ENCODE measurements at regions not wholly inside any gene's neighbourhood (a gene's known extent, or its start where the extent isn't known, plus 50 kb on each side); places are given as distances from the start of the nearest gene placed in this dataset.
"Not testable (repeated sequence)": the region's sequence is repeated elsewhere in the genome, so short reads cannot be mapped to it uniquely, and the experiment has no call there.

DNA sequence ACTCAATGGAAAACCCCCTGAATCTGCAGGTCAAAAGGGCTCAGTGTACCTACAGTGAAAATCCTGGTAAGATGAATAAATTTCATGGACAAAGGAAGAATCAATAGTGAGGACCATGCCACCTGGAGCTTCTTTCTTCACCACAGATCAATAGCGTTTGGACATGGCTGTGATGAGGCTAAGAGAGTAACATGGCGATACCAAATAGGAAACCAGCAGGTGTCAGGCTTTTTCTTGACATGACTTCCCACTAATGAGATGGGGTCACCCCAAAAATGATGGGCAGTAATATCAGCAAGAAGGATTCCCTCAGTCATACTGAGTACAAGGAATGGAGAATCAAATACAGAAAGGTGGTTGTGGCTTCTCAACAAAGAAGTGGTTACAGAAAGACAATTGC is 208.5 kb upstream of the PLPPR1 start:
- no peak for DNase-seq

DNA sequence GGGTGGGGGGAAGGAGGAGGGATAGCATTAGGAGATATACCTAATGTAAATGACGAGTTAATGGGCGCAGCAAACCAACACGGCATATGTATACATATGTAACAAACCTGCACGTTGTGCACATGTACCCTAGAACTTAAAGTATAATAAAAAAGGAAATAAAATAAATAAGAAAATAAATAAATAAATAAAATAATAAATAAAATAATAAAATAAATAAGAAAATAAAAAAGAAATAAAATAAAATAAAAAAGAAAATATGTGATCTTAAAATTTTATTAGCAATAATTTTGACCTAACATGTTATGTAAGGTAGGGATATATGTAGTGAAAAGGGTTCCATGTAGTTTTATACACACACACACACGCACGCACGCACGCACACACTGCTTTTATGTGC is 195.5 kb upstream of the PLPPR1 start:
- DNase-seq = not testable (repeated sequence)

DNA sequence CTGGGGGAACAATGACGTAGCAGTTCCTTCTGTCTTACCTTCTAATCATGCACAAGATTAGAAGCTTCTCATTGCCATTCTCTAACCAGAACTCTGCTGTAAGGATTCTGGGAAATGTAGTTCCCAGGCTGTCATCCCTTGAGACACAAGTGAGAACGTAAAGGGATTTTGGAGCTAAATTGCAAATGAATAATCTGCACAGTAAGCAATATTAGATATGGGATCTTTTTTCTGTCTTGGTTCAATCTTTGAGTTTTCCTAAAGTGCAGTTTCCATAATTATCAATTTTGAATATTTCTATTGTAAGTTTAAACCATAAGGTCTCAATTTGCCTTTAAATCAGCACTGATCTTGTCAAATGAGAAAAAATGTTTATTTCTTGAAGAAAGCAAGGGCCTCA is 189.7 kb upstream of the PLPPR1 start:
- no peak for DNase-seq

DNA sequence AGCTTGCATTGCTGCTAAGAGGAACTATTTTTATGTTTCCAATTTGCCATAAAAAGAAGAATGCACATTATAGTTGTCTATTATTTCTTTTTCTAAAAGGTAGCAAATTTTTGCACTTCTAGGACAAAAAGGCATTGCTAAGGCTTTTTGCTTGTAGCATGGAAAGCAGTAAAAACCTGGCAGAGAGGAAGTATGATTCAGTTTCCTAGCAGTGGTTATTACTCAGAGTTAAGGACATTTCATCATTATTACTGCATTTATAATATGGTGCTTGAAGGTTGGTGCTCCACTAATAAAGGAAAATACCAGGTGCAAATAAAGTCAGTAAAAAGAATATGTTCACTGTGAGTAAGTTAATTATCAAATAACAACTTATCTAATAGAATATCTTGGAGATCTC is 179.8 kb upstream of the PLPPR1 start:
- no peak for DNase-seq

DNA sequence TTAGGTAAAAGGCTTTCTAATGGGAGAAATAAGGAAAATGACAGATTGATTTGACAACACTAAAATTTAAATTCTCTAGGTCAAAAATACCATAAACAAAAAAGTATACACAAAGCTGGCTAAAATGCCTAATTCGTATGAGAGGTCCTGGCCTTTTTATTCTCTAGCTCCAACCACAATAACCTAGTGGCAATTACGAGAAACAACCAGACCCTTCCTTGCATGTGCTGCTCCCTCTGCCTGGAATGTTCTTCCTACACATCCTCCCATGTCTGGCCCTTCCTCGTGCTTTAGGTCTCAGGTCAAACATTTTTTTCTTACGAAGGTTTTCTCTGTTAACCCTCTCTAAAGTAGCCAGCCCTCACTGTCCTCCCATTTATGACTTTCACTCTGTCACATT is 176.4 kb upstream of the PLPPR1 start:
- DNase-seq = no peak

DNA sequence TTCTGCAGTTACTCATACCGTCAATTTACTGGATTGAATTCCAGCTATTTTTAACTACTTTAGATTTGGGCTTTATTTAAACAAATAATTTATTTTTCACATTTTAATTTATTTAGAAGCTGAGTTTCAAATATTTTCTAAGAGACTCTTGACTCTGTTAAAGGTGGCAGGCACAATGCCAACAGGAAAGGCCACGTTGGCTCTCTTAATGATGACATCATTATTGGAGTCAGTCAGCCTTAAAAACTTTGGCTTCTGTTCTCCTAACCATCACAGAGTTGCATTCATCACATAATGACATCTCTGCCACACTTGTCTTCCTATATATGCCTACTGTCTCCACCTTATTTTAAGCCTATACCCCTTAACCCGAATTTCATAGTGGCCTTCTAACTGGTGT is 172.3 kb upstream of the PLPPR1 start:
- DNase-seq = no peak

DNA sequence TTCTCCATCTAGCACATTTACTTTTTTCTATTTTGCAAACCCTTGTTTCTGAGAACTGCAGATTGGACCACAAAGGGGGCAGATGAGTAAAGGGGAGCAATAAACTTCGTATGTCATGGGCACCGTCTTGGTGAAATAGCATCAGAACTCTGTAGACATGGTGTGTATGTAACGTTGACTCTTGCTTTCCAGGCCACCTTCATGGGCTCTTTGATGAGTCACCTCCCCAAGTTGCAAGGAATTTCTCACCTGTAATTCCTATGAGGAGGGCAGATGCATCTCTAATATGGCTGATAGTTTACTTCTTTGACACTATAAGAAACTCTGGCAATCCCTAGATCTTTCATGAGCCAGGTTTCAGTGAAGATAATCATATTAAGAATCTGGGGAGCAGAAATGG is 163.4 kb upstream of the PLPPR1 start:
- DNase-seq = no peak

DNA sequence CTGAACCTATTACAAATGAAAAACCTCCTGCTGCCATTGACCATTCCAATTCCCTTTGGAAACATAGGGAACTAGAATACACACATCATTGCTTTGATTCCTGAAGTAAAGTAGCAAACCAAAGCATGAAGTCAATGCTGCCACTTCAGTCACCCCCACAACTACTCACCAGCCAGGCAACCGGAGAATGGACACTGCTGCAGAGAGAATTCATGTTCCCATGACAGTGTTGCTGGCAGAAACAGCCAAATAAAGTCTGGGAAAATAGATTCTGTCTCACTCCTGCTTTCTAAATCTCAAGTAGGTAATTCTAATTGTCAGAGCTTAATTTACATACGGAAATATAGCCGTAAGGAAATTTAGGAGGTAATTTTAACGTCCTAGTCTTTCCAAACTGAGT is 162.9 kb upstream of the PLPPR1 start:
- no peak for DNase-seq

DNA sequence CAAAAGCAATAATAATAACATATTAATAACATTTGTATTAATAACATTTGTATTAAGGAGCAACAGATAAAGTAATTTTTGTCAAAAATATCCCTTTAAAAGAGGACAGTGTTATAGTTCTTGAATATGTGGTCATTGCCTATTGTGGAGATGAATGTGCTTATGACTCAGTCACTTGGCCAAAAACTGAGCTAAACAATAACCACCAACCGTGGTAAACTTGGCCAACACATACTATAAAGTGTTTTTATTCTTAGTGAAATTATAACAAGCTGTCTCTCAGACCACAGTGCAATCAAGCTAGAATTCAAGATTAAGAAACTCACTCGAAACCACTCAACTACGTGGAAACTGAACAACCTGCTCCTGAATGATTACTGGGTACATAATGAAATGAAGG is 159.2 kb upstream of the PLPPR1 start:
- DNase-seq = no peak

DNA sequence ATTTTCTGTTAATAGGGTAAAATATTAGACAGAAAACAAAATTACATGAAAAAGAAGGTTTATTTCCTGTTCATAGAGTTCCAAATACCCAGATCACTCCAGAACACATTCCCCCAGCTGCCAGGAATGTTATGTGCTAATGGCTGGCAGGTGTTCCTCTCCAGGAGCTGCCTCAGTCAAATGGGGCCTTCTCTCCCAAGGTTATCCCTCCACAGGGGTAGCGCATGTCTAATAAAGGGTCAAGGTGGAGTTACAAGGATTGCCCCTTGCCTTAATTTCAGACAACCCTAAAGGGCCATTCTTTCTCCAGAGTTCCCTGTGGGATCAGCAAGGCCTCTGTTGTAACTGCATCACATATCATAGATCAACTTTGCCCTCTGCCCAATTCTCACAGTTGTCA is 148.6 kb upstream of the PLPPR1 start:
- DNase-seq = no peak

DNA sequence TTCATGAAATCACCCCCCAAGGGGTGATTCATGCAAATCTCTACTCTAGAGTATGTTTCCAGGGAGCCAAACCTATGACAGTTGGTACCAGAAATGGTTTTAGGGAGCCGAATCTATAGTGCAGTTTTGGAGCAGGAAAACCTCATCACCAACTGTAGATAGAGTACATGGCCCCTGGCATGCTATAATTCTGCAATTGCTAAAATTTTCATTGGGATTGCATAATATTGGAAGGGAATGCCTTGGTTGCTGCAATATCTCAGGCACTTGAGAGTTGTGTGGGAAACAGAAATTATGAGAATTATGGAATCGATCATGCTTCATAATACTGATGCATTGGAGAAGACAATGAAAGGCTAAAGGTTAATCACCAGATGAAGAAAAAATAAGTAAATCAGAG is 148.2 kb upstream of the PLPPR1 start:
- DNase-seq = no peak

DNA sequence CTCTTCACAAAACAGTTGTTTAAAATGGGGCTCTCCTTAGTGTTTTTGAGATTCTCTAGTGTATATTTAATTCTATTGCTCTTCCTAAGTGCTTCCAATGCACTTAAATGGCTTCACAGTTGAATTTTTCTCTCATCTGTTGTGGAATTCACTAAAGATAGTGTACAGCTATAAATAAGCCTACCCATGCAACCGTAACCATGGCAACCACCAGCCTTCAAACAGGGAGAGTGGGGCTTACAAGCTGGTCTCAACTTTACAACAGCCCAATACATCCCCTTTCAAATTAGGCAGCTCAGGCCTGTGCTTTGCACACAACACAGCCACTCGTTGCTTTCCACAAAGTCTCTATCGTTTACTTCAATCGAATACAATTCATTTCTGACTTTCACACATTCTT is 144.0 kb upstream of the PLPPR1 start:
- peak; percentile 60 for DNase-seq

DNA sequence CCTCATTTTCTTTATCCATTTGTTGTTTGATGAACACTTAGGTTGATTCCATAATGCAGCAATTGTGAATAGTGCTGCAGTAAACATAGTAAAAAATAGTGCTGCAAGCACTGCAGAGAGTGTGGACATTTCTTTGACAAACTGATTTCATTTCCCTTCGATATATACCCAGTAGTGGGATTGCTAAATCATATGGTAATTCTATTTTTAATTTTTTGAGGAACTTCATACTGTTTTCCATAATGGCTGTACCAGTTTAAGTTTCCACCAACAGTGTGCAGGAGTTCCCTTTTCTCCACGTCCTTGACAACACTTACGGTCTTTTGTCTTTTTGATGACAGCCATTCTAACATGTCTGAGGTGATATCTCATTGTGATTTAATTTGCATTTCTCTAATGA is 138.2 kb upstream of the PLPPR1 start:
- DNase-seq = no peak

DNA sequence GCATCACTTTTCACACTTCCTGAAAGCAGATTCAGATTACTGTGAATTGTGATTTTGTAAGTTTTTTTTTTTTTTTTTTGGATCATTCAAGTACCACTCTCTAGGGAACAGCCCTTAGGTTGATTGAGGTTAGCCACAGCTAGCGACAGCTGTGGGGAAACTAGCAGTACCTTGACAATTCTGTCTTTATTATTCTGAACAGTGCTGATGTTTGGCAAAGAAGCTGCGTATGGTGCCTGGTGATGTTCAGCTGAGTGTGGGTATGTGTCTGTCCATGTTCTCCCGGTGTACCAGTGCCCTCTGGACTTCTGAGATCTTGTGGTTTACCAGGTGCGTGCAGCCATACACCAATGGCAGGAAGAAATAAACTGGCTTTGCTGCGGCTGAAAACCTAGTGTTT is 117.3 kb upstream of the PLPPR1 start:
- no peak for DNase-seq

DNA sequence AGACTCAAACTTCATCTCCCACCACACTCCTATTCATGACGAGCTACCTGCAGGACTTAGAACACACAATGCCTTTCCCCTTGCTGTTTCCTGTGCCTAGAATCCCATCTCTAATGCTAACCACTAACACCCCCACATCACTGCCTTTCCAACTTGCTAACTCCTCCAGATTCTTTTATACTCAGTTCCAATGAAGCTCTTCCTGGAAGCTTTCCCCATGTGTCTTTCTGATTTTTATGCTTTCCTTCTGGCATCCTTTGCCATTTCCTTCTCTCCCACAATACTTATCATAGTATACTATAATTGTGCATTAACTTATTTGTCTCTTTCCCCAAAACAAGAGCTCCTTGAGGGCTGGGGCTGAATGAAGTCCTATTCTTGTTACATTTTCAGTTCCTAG is 115.3 kb upstream of the PLPPR1 start:
- DNase-seq = no peak

DNA sequence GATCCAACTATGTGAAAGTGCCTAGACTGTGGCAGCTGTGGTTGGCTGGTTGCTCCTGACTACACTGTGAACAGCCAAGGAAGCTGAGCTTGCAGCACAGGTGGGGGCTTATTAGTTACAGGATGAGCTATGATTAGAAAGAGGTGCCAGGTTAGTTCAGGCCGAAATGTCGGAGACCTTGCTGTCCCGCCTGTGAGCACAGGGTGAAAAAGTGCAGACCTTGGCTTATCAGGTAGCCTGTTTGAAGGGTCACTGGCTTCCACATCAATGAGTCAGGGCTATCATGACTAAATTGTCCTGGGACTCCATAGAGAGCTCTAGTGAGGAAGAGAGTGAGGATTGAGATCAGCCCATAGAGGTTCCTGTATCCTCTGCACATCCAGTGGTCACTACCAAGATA is 114.3 kb upstream of the PLPPR1 start:
- DNase-seq = no peak

DNA sequence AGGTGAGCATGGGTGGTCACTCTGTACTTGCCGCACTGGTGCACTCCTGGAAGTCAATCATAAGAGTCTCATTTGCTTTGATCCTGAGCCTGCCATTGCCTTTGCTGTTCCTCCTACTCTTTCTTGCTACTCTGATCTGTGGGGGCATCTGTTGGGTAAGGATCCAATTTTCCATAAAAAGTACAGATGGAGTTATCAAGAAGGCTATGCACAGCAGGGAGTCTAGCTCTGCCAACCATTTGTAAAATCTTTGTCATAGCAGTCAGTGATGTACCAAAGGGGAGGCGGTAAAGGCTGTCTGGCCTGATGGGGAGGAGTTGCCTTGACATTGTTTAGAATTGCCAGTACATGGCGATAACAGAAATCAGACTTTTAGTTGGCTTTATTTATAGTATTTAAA is 109.0 kb upstream of the PLPPR1 start:
- no peak for DNase-seq

DNA sequence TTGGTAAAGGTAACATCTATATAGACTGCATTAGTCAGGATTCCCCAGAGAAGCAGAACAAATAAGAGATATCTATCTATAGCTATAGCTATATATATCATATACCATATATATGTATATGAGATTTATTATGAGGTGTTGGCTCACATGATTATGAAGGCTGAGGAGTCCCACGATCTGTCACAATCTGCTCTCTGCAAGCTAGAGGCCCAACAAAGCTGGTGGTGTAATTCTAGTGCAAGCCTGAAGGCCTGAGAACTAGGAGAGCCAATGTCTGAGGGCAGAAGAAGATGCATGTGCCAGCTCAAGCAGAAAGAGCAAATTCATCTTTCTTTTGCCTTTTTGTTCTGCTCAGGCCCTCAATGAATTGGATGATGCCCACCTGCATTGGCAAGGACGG is 102.2 kb upstream of the PLPPR1 start:
- DNase-seq = no peak

DNA sequence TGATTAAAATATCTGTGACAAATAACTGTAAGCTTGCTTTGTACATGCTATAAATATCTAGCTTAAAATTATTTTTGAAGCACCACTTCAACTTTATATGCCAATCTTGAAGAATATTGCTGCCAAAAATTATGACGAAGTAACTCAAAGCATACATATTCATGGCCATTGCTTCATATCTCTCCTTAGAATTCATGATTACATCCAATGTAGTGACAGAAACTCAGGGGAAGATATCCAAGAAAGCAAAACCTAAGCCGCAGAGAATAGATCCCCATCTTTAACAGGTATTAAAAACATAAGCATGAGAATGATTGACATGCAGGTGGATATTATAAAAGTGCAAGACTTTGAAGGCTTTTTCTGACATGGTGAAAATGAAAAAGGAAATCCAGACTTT is 100.8 kb upstream of the PLPPR1 start:
- no peak for DNase-seq

DNA sequence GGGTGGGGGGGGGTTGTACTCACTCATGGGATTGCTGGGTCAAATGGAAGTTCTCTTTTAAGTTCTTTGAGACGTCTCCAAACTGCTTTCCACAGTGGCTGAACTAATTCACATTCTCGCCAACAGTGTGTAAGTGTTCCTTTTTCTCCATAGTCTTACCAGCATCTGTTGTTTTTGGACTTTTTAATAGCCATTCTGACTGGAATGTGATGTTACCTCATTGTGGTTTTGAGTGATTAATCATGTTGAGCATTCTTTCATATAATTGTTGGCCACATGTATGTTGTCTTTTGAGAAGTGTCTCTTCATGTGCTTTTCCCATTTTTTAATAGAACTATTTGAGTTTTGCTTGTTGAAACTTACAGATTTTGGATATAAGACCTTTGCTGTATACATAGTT is 94.9 kb upstream of the PLPPR1 start:
- no peak for DNase-seq

DNA sequence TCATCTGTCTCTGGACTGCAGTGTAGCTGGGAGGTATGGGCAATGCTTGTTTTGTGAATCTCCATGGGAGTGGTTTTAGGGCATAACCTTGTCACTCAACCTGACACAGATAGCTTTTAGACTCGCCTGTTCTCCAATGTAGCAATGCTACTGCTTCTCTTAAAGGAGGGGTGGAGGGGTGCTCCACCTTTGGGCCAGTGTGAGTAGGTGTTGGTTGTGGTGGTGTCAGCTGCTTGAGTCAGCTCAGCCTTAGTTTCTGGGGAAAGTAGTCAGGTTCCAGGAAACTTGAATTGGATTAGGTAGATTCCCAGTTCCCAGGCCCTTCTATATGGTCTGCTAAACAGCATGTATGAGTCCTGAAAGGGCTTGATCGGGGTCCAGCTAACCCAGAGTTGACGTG is 91.1 kb upstream of the PLPPR1 start:
- DNase-seq = no peak

DNA sequence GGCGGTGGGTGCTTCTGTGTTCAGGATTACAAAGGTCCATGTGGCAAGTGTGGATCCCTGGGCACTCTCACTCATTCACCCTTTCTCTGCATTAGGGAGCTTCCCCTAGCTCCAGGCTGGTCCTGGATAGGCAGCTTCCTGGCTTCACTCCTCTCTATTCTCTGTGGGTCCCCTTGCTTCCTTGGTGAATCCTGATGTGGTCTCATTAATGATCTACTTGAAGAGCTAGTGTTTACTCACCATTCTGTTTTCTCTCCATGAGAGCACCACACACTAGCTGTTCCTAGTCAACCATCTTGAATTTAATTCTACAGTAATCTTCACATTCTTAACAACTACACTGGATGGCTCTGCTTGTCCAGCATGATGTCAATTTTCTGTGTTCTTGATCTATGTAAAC is 90.0 kb upstream of the PLPPR1 start:
- DNase-seq = no peak

DNA sequence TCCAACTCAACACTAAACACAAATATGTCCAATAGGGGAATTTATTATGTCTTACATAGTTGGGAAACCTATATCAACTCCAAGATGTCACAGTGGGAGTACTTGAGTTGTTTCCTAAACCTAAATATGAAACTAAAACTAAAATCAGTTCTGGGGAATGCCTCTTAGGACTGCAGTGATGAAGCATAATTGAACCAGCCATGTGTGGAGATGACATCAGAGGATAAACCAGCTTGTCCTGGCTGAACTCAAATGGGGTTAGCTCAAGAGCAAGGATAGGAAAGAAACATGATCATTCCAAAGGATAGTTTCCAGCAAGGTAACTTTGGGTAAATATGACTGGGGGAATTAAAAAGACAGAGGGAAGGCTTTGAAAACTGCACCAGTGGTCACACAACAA is 88.9 kb upstream of the PLPPR1 start:
- no peak for DNase-seq

DNA sequence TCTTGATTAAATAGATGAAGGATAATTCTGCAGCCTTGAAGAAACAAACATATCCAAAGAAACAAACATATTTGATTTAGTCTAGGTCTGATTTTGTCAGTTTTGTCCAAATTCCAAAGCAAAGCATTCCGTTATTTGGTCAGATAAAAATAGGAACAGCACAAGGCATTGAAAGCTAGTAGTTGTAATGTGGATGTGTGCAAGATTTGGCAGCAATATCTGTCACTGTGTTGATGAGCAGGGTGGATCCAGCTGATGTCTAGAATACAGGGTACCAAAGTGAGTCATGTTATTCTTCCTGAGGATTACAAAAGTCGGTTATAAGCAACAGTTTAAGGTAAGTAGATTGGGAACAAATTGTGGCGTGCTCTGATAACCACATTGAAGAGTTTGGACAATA is 69.3 kb upstream of the PLPPR1 start:
- DNase-seq = no peak

Data from islet precursor cell (in vitro differentiated cells).